Neutrophil (primary cell): ENCODE measurements at regions not wholly inside any gene's neighbourhood (a gene's known extent, or its start where the extent isn't known, plus 50 kb on each side); places are given as distances from the start of the nearest gene placed in this dataset.

Source experiments
- H3K27ac ChIP-seq: fragments of 200-600 bp; sonication (generic); 2 replicates; pipeline ENCODE4 v1.5.1; 2016; ENCODE audit warnings: mild to moderate bottlenecking, moderate library complexity
- H3K27me3 ChIP-seq: fragments of 200-600 bp; sonication (generic); 2 replicates; pipeline ENCODE4 v1.6.0; 2016; ENCODE audit warnings: mild to moderate bottlenecking
- H3K36me3 ChIP-seq: fragments of 200-600 bp; sonication (generic); 2 replicates; pipeline ENCODE4 v1.5.1; 2017
- H3K4me1 ChIP-seq, 2 experiments: fragments of 200-600 bp in 1 of 2; sonication (generic) in 1 of 2; 1 replicate in 1 of 2; 2 replicates in 1 of 2; pipeline versions ENCODE4 v1.5.1 to v1.6.1; 2013 to 2016; ENCODE audit warnings: low read depth in 1 of 2, low read length in 1 of 2, mild to moderate bottlenecking in 1 of 2, moderate library complexity in 1 of 2; ENCODE audit not compliant: control insufficient read depth in 1 of 2, insufficient read depth in 1 of 2
- H3K4me3 ChIP-seq, 2 experiments: fragments of 200-600 bp in 1 of 2; sonication (generic) in 1 of 2; 1 replicate in 1 of 2; 2 replicates in 1 of 2; pipeline ENCODE4 v1.5.1; 2013 to 2016; ENCODE audit warnings: low read depth in 1 of 2, low read length in 1 of 2, mild to moderate bottlenecking in 1 of 2, moderate library complexity in 1 of 2
- H3K9me3 ChIP-seq: fragments of 200-600 bp; sonication (generic); 2 replicates; pipeline ENCODE4 v1.5.1; 2016
- CTCF ChIP-seq: fragments of 200-600 bp; sonication (generic); IDR thresholded peaks from 2 replicates; pipeline ENCODE4 v1.5.1; 2016; ENCODE audit warnings: antibody characterized with exemption

DNA sequence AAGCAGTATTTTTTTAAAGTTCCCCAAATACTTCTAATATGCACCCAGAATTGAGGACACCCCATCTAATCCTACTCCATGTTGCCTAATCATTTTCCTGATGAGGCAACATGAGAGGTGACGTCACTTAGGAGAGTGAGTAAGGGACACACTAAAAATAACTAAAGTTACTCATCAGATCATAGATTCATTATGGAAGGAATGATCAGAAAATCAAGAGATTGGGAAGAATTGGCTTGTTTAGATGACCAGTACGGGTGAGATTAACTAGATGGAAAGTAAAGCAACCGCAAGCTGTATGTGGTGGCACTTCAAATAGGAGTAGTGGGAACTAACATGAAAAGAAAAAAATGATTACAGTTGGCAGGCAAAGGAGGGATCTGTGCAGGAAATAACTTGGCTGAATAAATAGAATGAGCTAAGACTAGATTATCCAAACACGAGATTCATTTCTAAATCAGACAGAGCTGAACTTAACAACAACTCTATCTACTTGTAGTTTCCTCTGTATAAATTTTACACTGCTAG, 61.4 kb upstream of the CXADR start:
- Histone ChIP-seq H3K4me1 (no peaks in the 10 kb centered on the region), H3K27me3 (peaks cover 18% of the 10 kb centered on the region), H3K36me3 (no peaks in the 10 kb centered on the region), H3K4me3 (no peak overlapping the region), H3K27ac (no peak overlapping the region), H3K9me3 (no peaks in the 10 kb centered on the region)
- no peak for TF ChIP-seq CTCF

DNA sequence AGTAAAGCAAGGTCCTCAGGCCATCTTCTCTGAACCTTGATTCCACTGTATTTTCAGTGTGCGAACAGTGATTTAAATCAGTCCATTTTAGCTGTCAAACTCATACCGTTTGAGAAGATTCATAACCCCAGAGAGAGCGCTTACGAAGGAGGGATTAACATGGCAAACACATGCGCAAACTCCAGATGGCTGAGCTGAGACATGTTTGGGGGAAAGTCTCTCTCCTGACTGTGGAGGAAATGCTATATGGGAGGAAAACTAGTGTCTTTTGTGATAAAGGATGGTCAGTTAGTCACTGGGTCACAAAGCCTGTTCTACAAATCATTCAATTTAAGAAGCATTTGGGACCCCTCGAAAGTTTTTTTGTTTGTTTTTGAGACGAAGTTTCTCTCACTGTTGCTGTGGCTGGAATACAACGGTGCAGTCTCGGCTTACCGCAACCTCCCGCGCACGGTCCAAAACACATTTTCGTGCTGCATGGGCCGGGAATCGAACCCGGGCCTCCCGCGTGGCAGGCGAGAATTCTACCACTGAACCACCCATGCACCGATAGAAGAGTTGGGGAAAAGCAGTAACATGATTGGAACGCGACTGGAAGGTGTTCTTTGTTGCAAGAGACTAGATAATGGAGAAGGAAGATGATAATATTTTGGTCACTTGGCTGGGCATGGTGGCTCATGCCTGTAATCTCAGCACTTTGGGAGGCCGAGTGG, 58.4 kb upstream of the CXADR start:
- no peak overlapping the region for H3K27ac ChIP-seq
- no peak overlapping the region for H3K4me3 ChIP-seq
- no peaks in the 10 kb centered on the region for H3K9me3 ChIP-seq
- no peak for TF ChIP-seq CTCF
- peaks cover 18% of the 10 kb centered on the region for H3K27me3 ChIP-seq
- H3K4me1 ChIP-seq = no peaks in the 10 kb centered on the region
- no peaks in the 10 kb centered on the region for H3K36me3 ChIP-seq

- Histone ChIP-seq H3K4me1 (no peaks in the 10 kb centered on the region), H3K36me3 (no peaks in the 10 kb centered on the region), H3K27me3 (peaks cover 18% of the 10 kb centered on the region), H3K27ac (no peak overlapping the region), H3K4me3 (no peak overlapping the region), H3K9me3 (no peaks in the 10 kb centered on the region)
- TF ChIP-seq CTCF = no peak
These were observed 57.9 kb upstream of the CXADR start for GRCh38 chr21:17455028-17455353.

DNA sequence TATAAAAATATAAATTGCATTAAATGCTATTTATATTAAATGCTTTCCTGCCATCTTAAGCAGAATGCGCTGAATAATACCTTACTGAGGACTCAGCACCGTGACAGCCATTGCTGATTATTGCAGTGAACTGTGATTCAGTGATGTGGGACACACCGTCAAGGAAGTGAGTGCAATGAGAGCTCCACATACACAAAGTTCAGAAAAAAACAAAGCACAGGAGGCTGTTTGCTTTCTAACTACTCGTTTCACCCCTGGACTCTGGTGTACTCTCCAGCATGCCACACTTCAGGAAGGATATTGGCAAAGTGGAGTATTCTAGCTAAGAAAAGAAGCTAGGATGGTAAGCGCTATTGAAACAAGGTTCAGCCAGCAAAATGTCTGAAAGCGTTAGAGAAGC, 57.4 kb upstream of the CXADR start:
- no peak for TF ChIP-seq CTCF
- Histone ChIP-seq H3K36me3 (no peaks in the 10 kb centered on the region), H3K4me3 (no peak overlapping the region), H3K9me3 (no peaks in the 10 kb centered on the region), H3K27me3 (peaks cover 18% of the 10 kb centered on the region), H3K27ac (no peak overlapping the region), H3K4me1 (no peaks in the 10 kb centered on the region)

DNA sequence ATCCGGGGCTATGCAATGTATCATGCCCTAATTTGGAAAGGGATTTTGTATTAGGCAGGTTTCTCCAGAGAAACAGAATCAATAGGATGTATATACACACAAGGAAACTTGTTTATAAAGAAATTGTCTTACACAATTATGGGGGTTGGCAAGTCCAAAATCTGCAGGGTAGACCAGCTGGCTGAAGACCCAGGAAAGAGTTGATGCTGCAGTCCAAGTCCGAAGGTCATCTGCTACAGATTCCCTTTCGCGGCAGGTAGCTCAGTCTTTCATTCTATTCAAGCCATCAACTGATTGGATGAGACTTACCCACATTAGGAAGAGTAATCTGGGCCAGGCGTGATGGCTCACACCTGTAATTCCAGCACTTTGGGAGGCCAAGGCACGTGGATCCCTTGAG, 54.6 kb upstream of the CXADR start:
- no peak overlapping the region for H3K4me3 ChIP-seq
- H3K9me3 ChIP-seq = no peaks in the 10 kb centered on the region
- no peak for TF ChIP-seq CTCF
- H3K27me3 ChIP-seq = peaks cover 18% of the 10 kb centered on the region
- no peaks in the 10 kb centered on the region for H3K36me3 ChIP-seq
- no peak overlapping the region for H3K27ac ChIP-seq
- H3K4me1 ChIP-seq = no peaks in the 10 kb centered on the region
